Breast epithelium (tissue), 4 donors: ENCODE measurements at regions not wholly inside any gene's neighbourhood (a gene's known extent, or its start where the extent isn't known, plus 50 kb on each side); places are given as distances from the start of the nearest gene placed in this dataset.

Experiments used
- DNase-seq, 2 donors: peaks; one replicate each; pipeline ENCODE4 v3.0.0-alpha.2; 2019; ENCODE audit warnings: low spot score in 2 of 2
- H3K27ac ChIP-seq, 2 donors: fragments of 200-600 bp; sonication (generic) in 1 of 2; one replicate each; pipeline ENCODE4 v1.5.1; 2016 to 2019; ENCODE audit warnings: mild to moderate bottlenecking in 1 of 2
- H3K27me3 ChIP-seq, 2 donors: fragments of 200-600 bp; sonication (generic) in 1 of 2; one replicate each; pipeline versions ENCODE4 v1.5.1 to v1.6.0; 2017 to 2019; ENCODE audit warnings: control low read depth in 1 of 2, mild to moderate bottlenecking in 1 of 2
- H3K36me3 ChIP-seq: fragments of 200-600 bp; one replicate; pipeline ENCODE4 v1.5.1; 2019
- H3K4me1 ChIP-seq, 2 donors: fragments of 200-600 bp; sonication (generic); one replicate each; pipeline ENCODE4 v1.5.1; 2016 to 2019; ENCODE audit warnings: control low read depth in 1 of 2
- H3K4me3 ChIP-seq, 3 donors: fragments of 200-600 bp; sonication (generic); 1 replicate in 2 of 3; 2 replicates in 1 of 3; pipeline ENCODE4 v1.5.1; 2016 to 2019; ENCODE audit warnings: mild to moderate bottlenecking in 3 of 3, moderate library complexity in 2 of 3
- H3K9me3 ChIP-seq, 2 donors: fragments of 200-600 bp; sonication (generic) in 1 of 2; one replicate each; pipeline ENCODE4 v1.5.1; 2016 to 2019; ENCODE audit warnings: control low read depth in 1 of 2
- POLR2A ChIP-seq: fragments of 450-650 bp; IDR thresholded peaks from one replicate; pipeline ENCODE4 v1.6.1; 2016; ENCODE audit warnings: antibody characterized with exemption, mild to moderate bottlenecking, moderate library complexity
- POLR2AphosphoS5 ChIP-seq, 3 donors: sonication (generic); formaldehyde crosslinking; IDR thresholded peaks; one replicate each; pipeline ENCODE4 v1.6.1; 2017; ENCODE audit warnings: antibody characterized with exemption in 3 of 3
- intact Hi-C: fragments of 100-400 bp; cut with DNase I; formaldehyde crosslinking; loops from one replicate; pipeline ENCODE4 v1.15.1; 2023; ENCODE audit warnings: low total_unique reads
- TF ChIP-seq, protein P1 (sequence below), 3 donors: fragments of 450-650 bp; IDR thresholded peaks; one replicate each; pipeline ENCODE4 v1.5.1; 2016 to 2017; ENCODE audit warnings: antibody characterized with exemption in 3 of 3, mild to moderate bottlenecking in 3 of 3, moderate library complexity in 3 of 3

DNA sequence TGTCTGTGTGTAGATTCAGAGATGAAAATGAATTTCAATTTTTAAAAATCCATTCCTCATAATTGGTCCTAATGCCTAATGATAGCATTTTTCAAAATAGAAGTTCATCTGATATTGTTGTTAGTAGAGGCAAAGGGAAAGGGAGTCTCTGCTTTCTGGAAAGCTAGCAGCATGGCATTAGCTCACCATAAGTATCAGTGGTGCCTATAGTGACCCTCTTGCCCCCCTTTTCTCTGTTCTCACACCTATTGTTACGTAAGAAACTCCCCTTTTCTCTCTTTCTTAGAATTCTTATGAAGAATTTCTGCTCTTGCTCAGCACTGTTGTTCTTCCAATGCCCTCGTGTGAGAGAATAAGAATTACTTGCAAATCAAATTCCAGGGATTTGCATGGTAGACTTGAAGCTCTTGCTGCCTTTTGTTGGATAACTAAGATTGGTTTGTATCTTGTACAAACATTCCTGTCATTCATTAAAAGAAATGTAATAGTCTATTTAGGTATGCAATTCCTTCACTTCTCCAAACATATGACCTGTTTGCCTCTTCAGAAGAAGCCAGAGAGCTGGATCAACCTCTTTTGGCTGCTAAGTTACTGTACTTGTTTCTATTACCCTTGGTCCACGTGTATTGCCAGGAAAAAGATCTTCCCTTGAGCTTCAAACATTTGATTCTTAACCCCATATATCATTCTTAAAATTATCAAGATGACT lies 69.2 kb upstream of the MAGI3 start:
- Histone ChIP-seq H3K9me3 (no peaks in the 10 kb centered on the region), H3K4me3 (no peak overlapping the region), H3K27ac (no peak overlapping the region), H3K4me1 (no peaks in the 10 kb centered on the region), H3K36me3 (no peaks in the 10 kb centered on the region), H3K27me3 (no peaks in the 10 kb centered on the region)
- DNase-seq: no peak
- TF ChIP-seq POLR2A: no peak
- TF ChIP-seq POLR2AphosphoS5 (IDR thresholded peaks at IDR 0.05): no peak
- TF ChIP-seq, protein P1, sequence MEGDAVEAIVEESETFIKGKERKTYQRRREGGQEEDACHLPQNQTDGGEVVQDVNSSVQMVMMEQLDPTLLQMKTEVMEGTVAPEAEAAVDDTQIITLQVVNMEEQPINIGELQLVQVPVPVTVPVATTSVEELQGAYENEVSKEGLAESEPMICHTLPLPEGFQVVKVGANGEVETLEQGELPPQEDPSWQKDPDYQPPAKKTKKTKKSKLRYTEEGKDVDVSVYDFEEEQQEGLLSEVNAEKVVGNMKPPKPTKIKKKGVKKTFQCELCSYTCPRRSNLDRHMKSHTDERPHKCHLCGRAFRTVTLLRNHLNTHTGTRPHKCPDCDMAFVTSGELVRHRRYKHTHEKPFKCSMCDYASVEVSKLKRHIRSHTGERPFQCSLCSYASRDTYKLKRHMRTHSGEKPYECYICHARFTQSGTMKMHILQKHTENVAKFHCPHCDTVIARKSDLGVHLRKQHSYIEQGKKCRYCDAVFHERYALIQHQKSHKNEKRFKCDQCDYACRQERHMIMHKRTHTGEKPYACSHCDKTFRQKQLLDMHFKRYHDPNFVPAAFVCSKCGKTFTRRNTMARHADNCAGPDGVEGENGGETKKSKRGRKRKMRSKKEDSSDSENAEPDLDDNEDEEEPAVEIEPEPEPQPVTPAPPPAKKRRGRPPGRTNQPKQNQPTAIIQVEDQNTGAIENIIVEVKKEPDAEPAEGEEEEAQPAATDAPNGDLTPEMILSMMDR (IDR thresholded peaks at IDR 0.05): no peak
- intact Hi-C loops: no loop called here

DNA sequence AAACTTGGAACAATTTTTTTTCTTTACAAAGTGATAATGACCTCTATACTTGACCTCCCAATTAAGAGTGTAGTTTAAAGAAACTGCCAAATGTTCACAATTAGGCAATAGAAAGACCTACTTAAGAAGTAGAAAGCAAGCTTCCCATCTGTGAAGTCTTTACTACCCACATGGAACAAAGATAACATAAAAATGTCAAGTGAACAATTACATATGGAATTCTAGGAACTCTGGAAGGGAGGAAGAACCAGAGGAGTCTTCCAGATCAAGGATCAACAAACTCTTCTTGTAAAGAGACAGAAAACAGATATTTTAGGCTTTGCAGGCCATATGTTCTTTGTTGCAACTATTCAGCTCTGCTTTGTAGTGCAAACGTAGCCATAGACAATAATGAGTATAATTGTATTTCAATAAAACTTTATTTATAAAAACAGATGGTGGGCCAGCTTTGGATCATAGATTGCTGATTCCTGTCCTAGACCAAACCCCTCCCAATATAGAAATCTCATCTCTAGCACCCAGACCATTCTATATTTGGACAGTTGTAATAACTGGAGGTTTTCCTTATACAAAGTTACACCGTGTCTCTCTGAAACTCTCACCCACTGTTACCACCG lies 68.4 kb upstream of the MAGI3 start:
- Histone ChIP-seq H3K4me3 (no peak overlapping the region), H3K9me3 (no peaks in the 10 kb centered on the region), H3K4me1 (no peaks in the 10 kb centered on the region), H3K27me3 (no peaks in the 10 kb centered on the region), H3K27ac (no peak overlapping the region), H3K36me3 (no peaks in the 10 kb centered on the region)
- intact Hi-C loops: no loop called here
- TF ChIP-seq, protein P1 (IDR thresholded peaks at IDR 0.05): no peak
- TF ChIP-seq POLR2A (no peak), POLR2AphosphoS5 (IDR thresholded peaks at IDR 0.05) (no peak)
- no peak for DNase-seq

DNA sequence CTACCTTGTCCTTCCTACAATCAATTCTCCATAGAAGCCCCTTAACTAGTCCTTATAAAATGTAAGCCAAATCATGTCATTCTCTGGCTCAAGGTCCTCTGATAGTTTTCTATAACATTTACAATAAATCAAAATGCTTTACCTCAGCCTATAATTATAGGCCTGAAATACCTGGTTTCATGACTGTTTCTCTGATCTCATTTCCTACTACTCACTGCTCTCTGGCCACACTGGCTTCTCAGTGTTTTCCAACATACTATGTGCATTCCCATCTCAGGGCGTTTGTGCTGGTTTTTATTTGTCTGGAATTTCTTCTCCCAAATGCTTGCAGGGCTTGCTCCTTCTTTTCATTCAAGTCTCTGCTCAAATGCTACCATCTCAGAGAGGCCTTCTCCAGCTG lies 67.9 kb upstream of the MAGI3 start:
- no peaks in the 10 kb centered on the region for H3K27me3 ChIP-seq
- H3K27ac ChIP-seq: no peak overlapping the region
- no peaks in the 10 kb centered on the region for H3K36me3 ChIP-seq
- no peak overlapping the region for H3K4me3 ChIP-seq
- TF ChIP-seq, protein P1 (IDR thresholded peaks at IDR 0.05): no peak
- TF ChIP-seq POLR2AphosphoS5 (IDR thresholded peaks at IDR 0.05) (no peak), POLR2A (no peak)
- intact Hi-C loops: no loop called here
- no peaks in the 10 kb centered on the region for H3K9me3 ChIP-seq
- DNase-seq: no peak
- no peaks in the 10 kb centered on the region for H3K4me1 ChIP-seq

DNA sequence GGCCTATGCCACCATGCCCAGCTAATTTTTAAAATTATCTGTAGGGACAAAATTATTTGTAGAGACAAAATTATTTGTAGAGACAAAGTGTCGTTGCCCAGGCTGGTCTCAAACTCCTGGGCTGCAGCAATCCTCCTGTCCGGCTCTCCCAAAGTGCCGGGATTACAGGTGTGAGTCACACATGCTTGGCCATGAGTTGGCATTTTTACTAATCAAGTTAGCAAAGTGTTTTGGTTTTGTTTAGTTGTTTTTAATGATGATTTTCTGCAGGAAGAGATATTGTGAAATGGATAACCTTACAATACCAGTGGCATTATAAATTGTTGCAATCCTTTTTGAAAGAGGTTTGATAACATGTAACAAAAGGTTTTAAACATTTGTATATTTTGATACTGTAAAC lies 65.3 kb upstream of the MAGI3 start:
- H3K9me3 ChIP-seq: no peaks in the 10 kb centered on the region
- no peaks in the 10 kb centered on the region for H3K27me3 ChIP-seq
- H3K4me1 ChIP-seq: no peaks in the 10 kb centered on the region
- intact Hi-C loops: no loop called here
- no peak overlapping the region for H3K27ac ChIP-seq
- H3K36me3 ChIP-seq: no peaks in the 10 kb centered on the region
- no peak for DNase-seq
- H3K4me3 ChIP-seq: no peak overlapping the region
- no peak for TF ChIP-seq POLR2A
- TF ChIP-seq POLR2AphosphoS5 (IDR thresholded peaks at IDR 0.05): no peak
- TF ChIP-seq, protein P1 (IDR thresholded peaks at IDR 0.05): no peak

DNA sequence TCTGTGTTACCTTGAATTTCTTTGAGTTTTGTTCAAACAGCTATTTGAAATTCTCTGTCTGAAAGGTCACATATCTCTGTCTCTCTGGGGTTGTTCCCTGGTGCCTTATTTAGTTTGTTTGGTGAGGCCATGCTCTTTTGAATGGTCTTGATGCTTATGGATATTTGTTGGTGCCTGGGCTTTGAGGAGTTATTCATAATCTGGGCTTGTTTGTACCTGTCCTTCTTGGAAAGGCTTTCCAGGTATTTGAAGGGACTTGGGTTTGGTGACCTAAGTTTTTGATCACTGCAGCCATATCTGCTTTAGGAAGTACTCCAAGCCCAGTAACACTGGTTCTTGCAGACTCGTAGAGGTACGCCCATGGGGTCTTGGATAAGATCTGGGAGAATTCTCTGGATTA lies 63.3 kb upstream of the MAGI3 start:
- TF ChIP-seq POLR2A: no peak
- no peak for TF ChIP-seq POLR2AphosphoS5 (IDR thresholded peaks at IDR 0.05)
- TF ChIP-seq, protein P1 (IDR thresholded peaks at IDR 0.05): no peak
- intact Hi-C loops: no loop called here
- Histone ChIP-seq H3K4me1 (no peaks in the 10 kb centered on the region), H3K9me3 (no peaks in the 10 kb centered on the region), H3K27me3 (no peaks in the 10 kb centered on the region), H3K4me3 (no peak overlapping the region), H3K27ac (no peak overlapping the region), H3K36me3 (no peaks in the 10 kb centered on the region)
- DNase-seq: no peak
